Kidney tubule cell (primary cell): ENCODE measurements at regions not wholly inside any gene's neighbourhood (a gene's known extent, or its start where the extent isn't known, plus 50 kb on each side); places are given as distances from the start of the nearest gene placed in this dataset.
A peak's percentile ranks its signal among the peaks of the same experiment; 100 is the strongest.

Experiments
- DNase-seq: peaks from one replicate; pipeline ENCODE4 v3.0.0-alpha.2; 2018; ENCODE audit warnings: low spot score

DNA sequence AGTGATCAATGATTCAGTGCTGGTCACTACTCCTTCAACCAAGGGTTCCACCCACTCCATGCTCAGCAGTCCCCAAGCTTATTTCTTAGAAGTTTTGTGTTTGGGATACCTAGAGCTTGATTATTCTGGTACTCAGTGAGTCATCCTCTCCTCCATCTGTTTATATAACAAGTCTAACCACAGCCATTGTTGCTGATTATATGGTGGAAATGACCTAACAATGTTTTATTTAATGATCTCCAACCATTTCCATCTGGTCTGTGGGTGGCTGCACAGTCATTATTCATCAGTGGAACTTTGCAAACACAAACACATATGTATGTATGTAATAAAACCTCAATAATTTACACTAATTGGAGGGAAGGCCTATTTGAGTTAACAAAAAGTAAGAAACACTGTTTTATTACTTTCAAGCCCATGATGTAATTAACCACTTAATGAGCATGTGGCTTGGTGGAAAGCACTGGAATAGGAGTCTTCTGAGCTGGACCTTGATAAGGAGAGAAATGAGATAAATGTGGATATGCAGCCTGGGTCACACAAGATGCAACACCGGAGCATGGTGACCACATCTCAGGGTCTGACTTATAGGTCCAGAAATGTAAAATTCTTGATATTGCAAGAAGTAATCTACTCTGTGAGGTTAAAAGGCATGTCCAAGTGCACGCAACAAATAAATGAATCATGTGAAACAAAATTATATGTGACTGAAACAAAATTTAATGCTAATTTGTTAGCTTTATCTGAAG lies 99.0 kb upstream of the WLS start:
- DNase-seq = peak; percentile 94

- DNase-seq = no peak
Measured at GRCh38 chr1:68330391-68330790, 98.1 kb upstream of the WLS start.

- no peak for DNase-seq
Measured at GRCh38 chr1:68329096-68329835, 96.9 kb upstream of the WLS start.

DNA sequence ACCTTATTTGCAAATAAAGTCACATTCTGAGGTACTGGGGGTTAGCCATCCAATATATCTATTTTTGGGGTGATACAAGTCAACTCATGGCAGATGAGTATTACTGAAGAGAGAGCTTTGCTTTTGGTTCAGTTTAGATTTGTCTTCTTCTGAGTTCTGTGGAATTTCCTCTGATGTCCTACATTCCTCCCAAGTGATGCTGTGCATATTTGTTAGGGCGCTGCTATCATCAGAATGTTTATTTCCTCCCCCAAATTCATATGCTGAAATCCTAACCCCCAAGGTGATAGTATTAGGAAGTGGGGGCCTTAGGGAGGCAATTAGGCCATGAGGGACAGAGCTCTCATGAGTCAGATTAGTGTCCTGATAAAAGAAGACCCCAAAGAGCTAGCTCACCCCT lies 96.2 kb upstream of the WLS start:
- DNase-seq = no peak

DNA sequence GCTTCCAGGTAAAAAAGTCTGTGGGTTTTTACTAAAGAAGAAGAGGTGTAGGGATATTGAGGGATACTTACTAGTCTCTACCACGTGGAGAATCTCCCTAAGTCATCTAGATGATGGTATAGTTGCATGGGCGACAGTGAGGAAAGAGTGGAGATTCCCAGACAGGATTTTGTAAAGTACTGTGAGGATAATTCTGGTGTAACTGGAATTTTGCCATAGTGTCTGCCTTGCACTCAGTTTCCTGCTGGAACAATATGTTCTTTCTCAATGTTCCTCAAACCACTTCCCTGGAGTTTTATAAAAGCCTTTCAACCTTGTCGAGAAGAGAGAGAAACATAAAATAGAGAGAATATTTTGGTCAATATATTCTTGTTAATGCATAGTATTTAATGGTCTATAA lies 95.1 kb upstream of the WLS start:
- DNase-seq = no peak

- no peak for DNase-seq
Measured at GRCh38 chr1:68326481-68326880, 94.2 kb upstream of the WLS start.

GRCh38 chr1:68324316-68324715 lies 92.0 kb upstream of the WLS start:
- no peak for DNase-seq

DNA sequence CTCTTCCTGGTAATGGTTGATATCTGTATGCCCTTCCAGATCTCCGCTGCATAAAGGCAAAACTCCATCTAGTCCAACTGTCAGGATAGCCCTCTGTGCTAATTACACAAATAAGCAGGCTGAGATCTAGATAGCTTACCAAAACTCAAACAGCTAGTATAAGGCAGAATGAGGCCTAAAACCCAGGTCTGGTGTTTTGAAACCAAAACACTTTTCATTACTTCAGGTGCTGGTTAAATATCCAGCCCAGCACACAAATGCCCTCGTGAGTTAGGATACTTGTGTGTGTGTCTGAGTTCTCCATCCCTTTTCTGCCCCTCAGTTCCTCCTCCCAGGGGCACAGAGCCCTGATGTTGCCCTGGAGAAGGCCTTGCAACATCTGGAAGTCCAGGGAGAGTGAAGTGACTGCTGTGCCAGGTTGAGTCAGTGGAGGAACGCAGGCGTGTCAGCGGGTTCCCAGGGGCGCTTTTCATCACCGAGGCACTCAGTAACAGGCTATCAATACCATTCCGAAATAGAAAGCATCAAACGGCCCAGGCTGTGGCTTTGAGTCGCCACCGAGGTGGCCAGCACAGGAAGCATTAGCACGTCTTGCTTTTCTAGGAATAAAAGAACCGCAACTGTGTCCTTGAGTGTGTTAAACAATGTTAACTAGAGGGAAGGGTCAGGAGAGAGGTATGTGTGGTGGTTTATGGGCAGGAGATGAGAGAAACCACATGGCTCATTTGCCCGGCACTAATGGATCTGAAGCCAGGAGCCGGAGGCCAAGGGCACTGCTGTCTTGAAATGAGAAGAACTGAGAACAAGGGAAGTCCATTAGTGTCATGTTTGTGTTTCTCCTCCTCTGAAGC lies 90.7 kb upstream of the WLS start:
- peak; percentile 72 for DNase-seq

DNA sequence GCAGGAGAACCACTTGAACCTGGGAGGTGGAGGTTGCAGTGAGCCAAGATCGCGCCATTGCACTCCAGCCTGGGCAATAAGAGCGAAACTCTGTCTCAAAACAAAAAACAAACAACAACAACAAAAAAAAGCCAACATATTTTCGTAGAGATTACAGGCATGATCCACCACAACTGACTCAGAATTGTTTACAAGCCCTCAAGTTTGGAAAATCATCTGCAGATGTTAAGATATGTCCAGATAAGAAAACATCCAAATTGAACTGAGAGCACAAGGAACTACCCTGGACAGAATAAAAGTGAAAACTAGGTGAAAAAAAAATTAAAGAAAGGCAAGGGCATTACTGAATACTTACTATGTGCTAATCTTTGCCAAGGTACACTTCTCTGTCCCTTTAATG lies 89.8 kb upstream of the WLS start:
- no peak for DNase-seq

DNA sequence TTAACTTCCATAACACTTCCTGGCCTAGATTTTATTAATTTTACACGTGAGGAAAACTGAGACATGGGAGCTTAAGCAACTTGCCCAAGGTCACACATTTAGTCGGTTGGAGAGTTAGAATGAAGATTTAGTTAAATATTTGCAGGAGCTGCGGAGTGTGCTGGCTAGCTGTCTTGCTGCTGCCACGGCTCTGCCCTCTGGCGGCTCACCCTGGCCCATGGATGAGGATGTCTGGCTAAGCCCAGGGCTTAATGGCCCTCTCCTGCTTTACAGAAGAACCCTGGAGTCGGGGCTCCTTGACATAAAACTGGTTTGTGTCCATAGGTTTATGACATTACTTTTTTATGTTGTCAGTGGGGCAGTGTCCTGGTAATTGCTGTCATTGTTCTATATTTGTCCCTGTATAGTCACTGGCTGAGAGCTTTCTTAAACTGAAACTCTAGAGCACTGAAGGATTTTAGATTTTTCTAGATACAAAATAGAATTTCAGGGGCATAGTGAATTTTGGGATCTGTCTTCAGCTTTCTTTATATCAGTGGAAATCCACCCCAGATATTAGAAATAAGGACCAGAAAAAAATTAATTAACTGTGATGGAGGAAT lies 88.9 kb upstream of the WLS start:
- peak; percentile 83 for DNase-seq

- DNase-seq = no peak
Measured at GRCh38 chr1:68320349-68320748, 88.0 kb upstream of the WLS start.

GRCh38 chr1:68319907-68320306 lies 87.6 kb upstream of the WLS start:
- DNase-seq = no peak

- DNase-seq = no peak
Measured at GRCh38 chr1:68317543-68317942, 85.2 kb upstream of the WLS start.

DNA sequence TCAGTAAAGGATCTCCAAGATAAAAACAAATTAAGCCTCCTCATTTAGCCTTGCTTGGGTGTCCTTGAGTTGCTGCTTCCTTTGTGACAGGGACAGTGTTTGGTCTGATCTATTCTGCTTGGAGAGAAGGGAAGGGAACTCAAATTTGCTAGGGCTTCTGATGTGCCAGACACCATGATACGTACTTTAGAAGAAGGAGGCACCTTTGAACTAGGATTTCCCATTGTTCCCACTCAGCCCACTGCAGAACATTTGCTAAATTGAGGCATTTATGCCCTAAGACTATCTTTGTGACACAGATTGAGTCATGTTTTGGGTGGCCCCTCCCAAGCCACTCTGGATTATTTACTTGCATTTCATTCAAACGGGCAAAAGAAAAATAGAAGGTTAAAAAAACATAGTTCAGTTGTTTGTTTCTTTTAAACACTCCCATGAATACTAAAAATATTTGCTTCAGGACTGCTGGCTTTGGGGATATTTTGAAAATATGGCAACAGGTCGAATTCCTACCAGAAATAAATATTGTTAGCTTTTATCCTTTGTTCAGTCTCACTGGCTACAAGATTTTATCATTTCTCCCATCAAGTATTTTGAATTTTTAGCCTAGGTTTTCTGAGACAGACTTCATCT lies 81.9 kb upstream of the WLS start:
- no peak for DNase-seq

DNA sequence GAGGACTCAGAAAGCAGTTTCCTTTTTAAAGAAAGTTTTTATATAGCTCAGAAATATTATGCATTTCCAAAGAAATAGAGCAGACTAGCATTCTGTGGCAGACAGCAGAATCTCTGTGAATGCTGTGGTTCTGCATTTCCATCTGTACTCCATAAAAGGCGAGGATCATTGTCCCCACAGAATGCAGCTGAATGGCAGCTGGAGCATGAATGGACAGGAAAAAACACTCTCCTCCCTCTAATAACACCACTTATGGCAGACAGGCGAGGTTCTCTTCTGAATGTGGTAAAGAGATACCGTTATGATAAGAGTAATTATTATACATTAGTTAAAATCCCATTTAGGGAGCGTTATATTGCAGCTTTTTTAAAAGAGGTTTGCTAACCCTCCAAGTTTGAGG lies 81.4 kb upstream of the WLS start:
- DNase-seq = no peak

GRCh38 chr1:68308034-68308433 lies 75.7 kb upstream of the WLS start:
- no peak for DNase-seq

- peak; percentile 81 for DNase-seq
Measured at GRCh38 chr1:68307378-68307787, 75.1 kb upstream of the WLS start.

DNA sequence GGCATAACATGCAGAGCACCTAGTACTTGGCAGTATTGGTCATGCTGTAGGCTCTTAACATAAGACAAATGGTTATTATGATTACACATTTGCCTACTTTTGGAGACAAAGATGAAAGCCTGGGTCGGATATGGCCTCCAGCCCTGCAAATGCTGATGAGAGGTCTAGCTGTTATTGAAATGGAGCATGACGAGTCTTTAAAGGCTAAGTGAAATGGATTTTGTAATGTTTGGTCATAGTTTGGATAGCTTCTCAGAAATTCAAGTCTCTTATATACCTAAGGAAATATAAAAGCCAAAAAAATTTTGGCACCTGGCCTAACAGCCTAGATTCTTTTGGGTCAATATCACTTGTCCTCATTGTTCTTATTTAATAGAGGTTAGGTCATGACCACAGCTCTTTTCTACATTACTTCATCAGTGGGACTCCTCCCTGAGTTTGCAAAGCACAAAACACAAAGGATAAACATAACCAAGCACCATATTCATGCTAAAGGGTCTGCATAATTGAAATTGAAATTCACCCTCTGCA lies 69.2 kb upstream of the WLS start:
- DNase-seq = no peak

GRCh38 chr1:68294367-68295066 lies 62.2 kb upstream of the WLS start:
- no peak for DNase-seq

GRCh38 chr1:68293609-68294366 lies 61.5 kb upstream of the WLS start:
- DNase-seq = no peak
